Activated CD4-positive, CD25-positive, alpha-beta regulatory T cell treated with anti-CD3 and anti-CD28 coated beads, Interleukin-2, amount 50 U/mL, for 16 hours (primary cell): ENCODE measurements at regions not wholly inside any gene's neighbourhood (a gene's known extent, or its start where the extent isn't known, plus 50 kb on each side); places are given as distances from the start of the nearest gene placed in this dataset.
"Not testable (repeated sequence)": the region's sequence is repeated elsewhere in the genome, so short reads cannot be mapped to it uniquely, and the experiment has no call there.

Source experiments
- DNase-seq: peaks from one replicate; pipeline ENCODE4 v3.0.0-alpha.2; 2020; ENCODE audit warnings: low read depth, low spot score

GRCh38 chr6:16950302-16950701 is 151.5 kb upstream of the STMND1 start:
- DNase-seq = no peak

GRCh38 chr6:16949716-16950115 is 152.1 kb upstream of the STMND1 start:
- DNase-seq = no peak

GRCh38 chr6:16948396-16948795 is 153.5 kb upstream of the STMND1 start:
- no peak for DNase-seq

- DNase-seq = no peak
Measured at GRCh38 chr6:16947375-16948015, 154.4 kb upstream of the STMND1 start.

- no peak for DNase-seq
Measured at GRCh38 chr6:16944596-16944995, 157.3 kb upstream of the STMND1 start.

GRCh38 chr6:16939839-16940238 is 162.0 kb upstream of the STMND1 start:
- DNase-seq = no peak

- DNase-seq = no peak
Measured at GRCh38 chr6:16939351-16939750, 162.5 kb upstream of the STMND1 start.

- no peak for DNase-seq
Measured at GRCh38 chr6:16936893-16937292, 165.0 kb upstream of the STMND1 start.

GRCh38 chr6:16933961-16934360 is 167.9 kb upstream of the STMND1 start:
- no peak for DNase-seq

GRCh38 chr6:16933532-16933931 is 168.3 kb upstream of the STMND1 start:
- DNase-seq = no peak

GRCh38 chr6:16932920-16933319 is 168.9 kb upstream of the STMND1 start:
- DNase-seq = no peak

- not testable (repeated sequence) for DNase-seq
Measured at GRCh38 chr6:16931079-16931478, 169.8 kb upstream of the ATXN1 start.

GRCh38 chr6:16930432-16930831 is 169.2 kb upstream of the ATXN1 start:
- no peak for DNase-seq

GRCh38 chr6:16929809-16930208 is 168.5 kb upstream of the ATXN1 start:
- no peak for DNase-seq

- no peak for DNase-seq
Measured at GRCh38 chr6:16928387-16928786, 167.1 kb upstream of the ATXN1 start.

- no peak for DNase-seq
Measured at GRCh38 chr6:16927205-16927604, 165.9 kb upstream of the ATXN1 start.

- no peak for DNase-seq
Measured at GRCh38 chr6:16925461-16925860, 164.2 kb upstream of the ATXN1 start.

GRCh38 chr6:16922282-16922681 is 161.0 kb upstream of the ATXN1 start:
- no peak for DNase-seq

GRCh38 chr6:16921399-16922110 is 160.3 kb upstream of the ATXN1 start:
- DNase-seq = no peak

GRCh38 chr6:16918586-16918985 is 157.3 kb upstream of the ATXN1 start:
- DNase-seq = no peak

GRCh38 chr6:16914184-16914583 is 152.9 kb upstream of the ATXN1 start:
- DNase-seq = no peak

GRCh38 chr6:16912756-16913155 is 151.5 kb upstream of the ATXN1 start:
- DNase-seq = no peak

GRCh38 chr6:16911088-16911487 is 149.8 kb upstream of the ATXN1 start:
- no peak for DNase-seq
